HepG2 (cell line): ENCODE measurements at regions not wholly inside any gene's neighbourhood (a gene's known extent, or its start where the extent isn't known, plus 50 kb on each side); places are given as distances from the start of the nearest gene placed in this dataset.

Experiments used
- ATAC-seq: fragments of 200-7000 bp; cut with Tn5 transposase; 3 replicates; pipeline ENCODE4 v1.9.1; 2020; ENCODE audit warnings: mild to moderate bottlenecking, moderate library complexity
- BruUV-seq: library from RNA; stranded (reverse); fragments of 400-500 nt; replicated peaks from 2 replicates; lab custom pipeline; 2021; lab: Mats Ljungman, UMichigan
- CTCF ChIA-PET: fragments of 300-600 bp; formaldehyde crosslinking; extraction: SDS; loops from one replicate; lab custom pipeline; 2021; ENCODE audit warnings: low total read pairs, inconsistent platforms, low intra/inter-chr PET ratio; lab: Yijun Ruan, JAX
- POLR2A ChIA-PET: fragments of 350-600 bp; sonication (Branson Sonifier 250); formaldehyde crosslinking; loops from one replicate; lab custom pipeline; 2020; ENCODE audit warnings: antibody characterized with exemption, inconsistent platforms; lab: Yijun Ruan, JAX
- DNase-seq: peaks from one replicate; pipeline ENCODE4 v3.0.0-alpha.2; 2015; ENCODE audit warnings: low spot score
- FAIRE-seq: peaks from 3 replicates; lab custom pipeline; 2011; peaks lifted over from hg19 to GRCh38; lab: Jason Lieb, UNC
- H2AFZ ChIP-seq: one replicate; pipeline ENCODE4 v1.6.1; 2011; ENCODE audit warnings: low read length, inconsistent platforms
- H3K27ac ChIP-seq: fragments of 300-600 bp; 3 replicates; pipeline ENCODE4 v1.8.0; 2011; ENCODE audit warnings: mixed run types, mild to moderate bottlenecking, mixed read lengths, low read length, inconsistent platforms; ENCODE audit not compliant: insufficient read depth; ENCODE audit errors: extremely low read length
- H3K27me3 ChIP-seq, 2 experiments: fragments of 200-600 bp in 1 of 2; 2 replicates in 1 of 2; 3 replicates in 1 of 2; pipeline versions ENCODE4 v1.6.0 to v1.8.0; 2011; ENCODE audit warnings: low read length in 2 of 2, mild to moderate bottlenecking in 2 of 2, moderate library complexity in 2 of 2, inconsistent platforms in 1 of 2; ENCODE audit not compliant: insufficient read depth in 2 of 2, control insufficient read depth in 1 of 2
- H3K36me3 ChIP-seq, 2 experiments: fragments of 200-600 bp in 1 of 2; replicated peaks in 1 of 2; 2 replicates in 1 of 2; 3 replicates in 1 of 2; pipeline versions ENCODE4 v1.5.1 to v1.8.0; 2011; ENCODE audit warnings: low read length in 2 of 2, inconsistent platforms in 1 of 2; ENCODE audit not compliant: insufficient read depth in 2 of 2, control insufficient read depth in 1 of 2
- H3K4me1 ChIP-seq: 2 replicates; pipeline ENCODE4 v1.5.1; 2012; ENCODE audit warnings: low read length, inconsistent platforms; ENCODE audit not compliant: insufficient read depth
- H3K4me2 ChIP-seq: 2 replicates; pipeline ENCODE4 v1.6.0; 2011; ENCODE audit warnings: low read depth, low read length, inconsistent platforms
- H3K4me3 ChIP-seq, 3 experiments: fragments of 200-600 bp in 1 of 3; sonication (generic), shearing (Covaris generic) in 1 of 3; replicated peaks in 1 of 3; 2 replicates each; pipeline ENCODE4 v1.5.1; 2011 to 2016; ENCODE audit warnings: low read length in 3 of 3, inconsistent platforms in 2 of 3, low read depth in 2 of 3, mild to moderate bottlenecking in 2 of 3, control low read depth in 1 of 3, mixed read lengths in 1 of 3; ENCODE audit not compliant: insufficient read depth in 1 of 3
- H3K79me2 ChIP-seq: one replicate; pipeline ENCODE4 v1.6.1; 2011; ENCODE audit warnings: low read length, inconsistent platforms; ENCODE audit not compliant: insufficient read depth
- H3K9ac ChIP-seq: 2 replicates; pipeline ENCODE4 v1.6.0; 2011; ENCODE audit warnings: mild to moderate bottlenecking, low read depth, low read length, inconsistent platforms; ENCODE audit not compliant: insufficient read depth
- H3K9me3 ChIP-seq: 2 replicates; pipeline ENCODE4 v1.5.1; 2012; ENCODE audit warnings: mild to moderate bottlenecking, low read length
- H4K20me1 ChIP-seq: 2 replicates; pipeline ENCODE4 v1.6.0; 2011; ENCODE audit warnings: inconsistent platforms, mild to moderate bottlenecking, low read length, moderate library complexity; ENCODE audit not compliant: insufficient read depth
- ELF4 ChIP-seq: sonication (generic); formaldehyde crosslinking; IDR thresholded peaks from 2 replicates; pipeline ENCODE4 v1.5.0; 2020; ENCODE audit warnings: missing genetic modification reagents, mild to moderate bottlenecking, moderate library complexity, borderline replicate concordance
- FOXP1 ChIP-seq, 2 experiments: fragments of 450-650 bp in 1 of 2; IDR thresholded peaks; 2 replicates each; pipeline ENCODE4 v1.6.1; 2017 to 2018; ENCODE audit warnings: antibody characterized with exemption in 1 of 2
- GFI1 ChIP-seq: sonication (generic); formaldehyde crosslinking; IDR thresholded peaks from 2 replicates; pipeline ENCODE4 v1.5.0; 2020; ENCODE audit warnings: missing genetic modification reagents, mild to moderate bottlenecking, borderline replicate concordance
- HNF4A ChIP-seq: sonication (generic); formaldehyde crosslinking; IDR thresholded peaks from 2 replicates; pipeline ENCODE4 v1.4.0; 2020; ENCODE audit warnings: missing genetic modification reagents
- NFATC3 ChIP-seq: sonication (generic); formaldehyde crosslinking; IDR thresholded peaks from 2 replicates; pipeline ENCODE4 v1.5.1; 2020; ENCODE audit warnings: mild to moderate bottlenecking, missing genetic modification reagents
- PAWR ChIP-seq: sonication (generic); formaldehyde crosslinking; IDR thresholded peaks from 2 replicates; pipeline ENCODE4 v1.4.0; 2020; ENCODE audit warnings: missing genetic modification reagents, mild to moderate bottlenecking, borderline replicate concordance
- POLR2A ChIP-seq, 2 experiments: IDR thresholded peaks; 2 replicates each; pipeline ENCODE4 v1.6.1; 2011; ENCODE audit warnings: low read depth in 2 of 2, low read length in 2 of 2, mild to moderate bottlenecking in 1 of 2, moderate library complexity in 1 of 2; ENCODE audit not compliant: insufficient read depth in 1 of 2
- ZNF329 ChIP-seq: sonication (generic); formaldehyde crosslinking; IDR thresholded peaks from 2 replicates; pipeline ENCODE4 v1.9.0; 2021; ENCODE audit warnings: low read depth, mild to moderate bottlenecking, missing genetic modification reagents
- WGBS: methylation state at CpG from one replicate; pipeline ENCODE4 v1.1.6; 2017; ENCODE audit warnings: low lambda C conversion rate; 5-methylcytosine and 5-hydroxymethylcytosine counted together
- in situ Hi-C: cut with HindIII; loops from 2 replicates; pipeline ENCODE4 v1.10.0; 2017; ENCODE audit warnings: low pct_unique_long_range_greater_than_20kb; ENCODE audit not compliant: extremely low pct_ligation_motif_present
- intact Hi-C: fragments of 100-400 bp; cut with micrococcal nuclease; formaldehyde crosslinking; loops from one replicate; pipeline ENCODE4 v1.10.0; 2022; ENCODE audit not compliant: unreplicated experiment
- TF ChIP-seq, protein P1 (sequence below): sonication (generic); formaldehyde crosslinking; IDR thresholded peaks from 2 replicates; pipeline ENCODE4 v1.4.0; 2020; ENCODE audit warnings: missing genetic modification reagents
- TF ChIP-seq, protein P2 (sequence below): IDR thresholded peaks from 2 replicates; pipeline ENCODE4 v1.6.1; 2012; ENCODE audit warnings: low read depth, low read length, improper control_type of control experiment
- TF ChIP-seq, protein P3 (sequence below): sonication (generic); formaldehyde crosslinking; IDR thresholded peaks from 2 replicates; pipeline ENCODE4 v1.9.0; 2021; ENCODE audit warnings: missing genetic modification reagents, mild to moderate bottlenecking, borderline replicate concordance
- TF ChIP-seq, protein P4 (sequence below): sonication (generic); formaldehyde crosslinking; IDR thresholded peaks from 2 replicates; pipeline ENCODE4 v1.5.1; 2020; ENCODE audit warnings: missing genetic modification reagents, mild to moderate bottlenecking, borderline replicate concordance
- TF ChIP-seq, protein P5 (sequence below): sonication (generic); formaldehyde crosslinking; IDR thresholded peaks from 2 replicates; pipeline ENCODE4 v1.4.0; 2020; ENCODE audit warnings: mild to moderate bottlenecking, missing genetic modification reagents

DNA sequence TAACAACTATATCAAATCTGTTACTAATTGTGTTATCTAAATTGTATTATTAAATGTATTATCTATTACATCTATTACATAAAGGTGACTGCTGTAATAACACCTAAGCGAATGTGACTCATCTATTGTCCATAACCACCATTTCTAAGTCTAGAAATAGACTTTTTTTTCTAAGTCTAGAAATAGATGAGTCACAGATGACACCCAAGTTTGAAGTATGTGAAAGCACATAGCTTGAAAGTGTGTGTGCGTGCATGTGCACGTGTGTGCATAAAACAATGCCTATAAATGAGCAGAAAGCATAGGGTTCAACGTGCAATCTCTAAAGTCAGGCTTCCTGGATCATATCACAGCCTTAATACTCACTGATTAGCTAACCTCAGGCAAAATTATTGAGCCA, 451.3 kb upstream of the USP15 start:
- no peak overlapping the region for H2AFZ ChIP-seq
- no peak overlapping the region for H3K27ac ChIP-seq
- ChIA-PET POLR2A (no interaction called here), CTCF (no interaction called here)
- FAIRE-seq (no peak), ATAC-seq (no peak), DNase-seq (no peak)
- H3K36me3 ChIP-seq: no peaks in the 10 kb centered on the region
- TF ChIP-seq, protein P1, sequence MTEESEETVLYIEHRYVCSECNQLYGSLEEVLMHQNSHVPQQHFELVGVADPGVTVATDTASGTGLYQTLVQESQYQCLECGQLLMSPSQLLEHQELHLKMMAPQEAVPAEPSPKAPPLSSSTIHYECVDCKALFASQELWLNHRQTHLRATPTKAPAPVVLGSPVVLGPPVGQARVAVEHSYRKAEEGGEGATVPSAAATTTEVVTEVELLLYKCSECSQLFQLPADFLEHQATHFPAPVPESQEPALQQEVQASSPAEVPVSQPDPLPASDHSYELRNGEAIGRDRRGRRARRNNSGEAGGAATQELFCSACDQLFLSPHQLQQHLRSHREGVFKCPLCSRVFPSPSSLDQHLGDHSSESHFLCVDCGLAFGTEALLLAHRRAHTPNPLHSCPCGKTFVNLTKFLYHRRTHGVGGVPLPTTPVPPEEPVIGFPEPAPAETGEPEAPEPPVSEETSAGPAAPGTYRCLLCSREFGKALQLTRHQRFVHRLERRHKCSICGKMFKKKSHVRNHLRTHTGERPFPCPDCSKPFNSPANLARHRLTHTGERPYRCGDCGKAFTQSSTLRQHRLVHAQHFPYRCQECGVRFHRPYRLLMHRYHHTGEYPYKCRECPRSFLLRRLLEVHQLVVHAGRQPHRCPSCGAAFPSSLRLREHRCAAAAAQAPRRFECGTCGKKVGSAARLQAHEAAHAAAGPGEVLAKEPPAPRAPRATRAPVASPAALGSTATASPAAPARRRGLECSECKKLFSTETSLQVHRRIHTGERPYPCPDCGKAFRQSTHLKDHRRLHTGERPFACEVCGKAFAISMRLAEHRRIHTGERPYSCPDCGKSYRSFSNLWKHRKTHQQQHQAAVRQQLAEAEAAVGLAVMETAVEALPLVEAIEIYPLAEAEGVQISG (CRISPR knock-in tag): no peak
- TF ChIP-seq PAWR (CRISPR knock-in tag): no peak
- TF ChIP-seq POLR2A (IDR thresholded peaks at IDR 0.05; ENCODE audit: insufficient read depth in 1 of 2, low read depth in 2 of 2, low read length in 2 of 2): no peak
- TF ChIP-seq ZNF329 (CRISPR knock-in tag): no peak
- TF ChIP-seq, protein P2, sequence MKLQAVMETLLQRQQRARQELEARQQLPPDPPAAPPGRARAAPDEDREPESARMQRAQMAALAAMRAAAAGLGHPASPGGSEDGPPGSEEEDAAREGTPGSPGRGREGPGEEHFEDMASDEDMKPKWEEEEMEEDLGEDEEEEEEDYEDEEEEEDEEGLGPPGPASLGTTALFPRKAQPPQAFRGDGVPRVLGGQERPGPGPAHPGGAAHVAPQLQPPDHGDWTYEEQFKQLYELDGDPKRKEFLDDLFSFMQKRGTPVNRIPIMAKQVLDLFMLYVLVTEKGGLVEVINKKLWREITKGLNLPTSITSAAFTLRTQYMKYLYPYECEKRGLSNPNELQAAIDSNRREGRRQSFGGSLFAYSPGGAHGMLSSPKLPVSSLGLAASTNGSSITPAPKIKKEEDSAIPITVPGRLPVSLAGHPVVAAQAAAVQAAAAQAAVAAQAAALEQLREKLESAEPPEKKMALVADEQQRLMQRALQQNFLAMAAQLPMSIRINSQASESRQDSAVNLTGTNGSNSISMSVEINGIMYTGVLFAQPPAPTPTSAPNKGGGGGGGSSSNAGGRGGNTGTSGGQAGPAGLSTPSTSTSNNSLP: no peak
- TF ChIP-seq FOXP1 (IDR thresholded peaks at IDR 0.05): no peak
- TF ChIP-seq FOXP1 (CRISPR knock-in tag; IDR thresholded peaks at IDR 0.05): no peak
- TF ChIP-seq, protein P3, sequence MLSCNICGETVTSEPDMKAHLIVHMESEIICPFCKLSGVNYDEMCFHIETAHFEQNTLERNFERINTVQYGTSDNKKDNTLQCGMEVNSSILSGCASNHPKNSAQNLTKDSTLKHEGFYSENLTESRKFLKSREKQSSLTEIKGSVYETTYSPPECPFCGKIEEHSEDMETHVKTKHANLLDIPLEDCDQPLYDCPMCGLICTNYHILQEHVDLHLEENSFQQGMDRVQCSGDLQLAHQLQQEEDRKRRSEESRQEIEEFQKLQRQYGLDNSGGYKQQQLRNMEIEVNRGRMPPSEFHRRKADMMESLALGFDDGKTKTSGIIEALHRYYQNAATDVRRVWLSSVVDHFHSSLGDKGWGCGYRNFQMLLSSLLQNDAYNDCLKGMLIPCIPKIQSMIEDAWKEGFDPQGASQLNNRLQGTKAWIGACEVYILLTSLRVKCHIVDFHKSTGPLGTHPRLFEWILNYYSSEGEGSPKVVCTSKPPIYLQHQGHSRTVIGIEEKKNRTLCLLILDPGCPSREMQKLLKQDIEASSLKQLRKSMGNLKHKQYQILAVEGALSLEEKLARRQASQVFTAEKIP (CRISPR knock-in tag): no peak
- no peak for TF ChIP-seq GFI1 (CRISPR knock-in tag)
- TF ChIP-seq, protein P4, sequence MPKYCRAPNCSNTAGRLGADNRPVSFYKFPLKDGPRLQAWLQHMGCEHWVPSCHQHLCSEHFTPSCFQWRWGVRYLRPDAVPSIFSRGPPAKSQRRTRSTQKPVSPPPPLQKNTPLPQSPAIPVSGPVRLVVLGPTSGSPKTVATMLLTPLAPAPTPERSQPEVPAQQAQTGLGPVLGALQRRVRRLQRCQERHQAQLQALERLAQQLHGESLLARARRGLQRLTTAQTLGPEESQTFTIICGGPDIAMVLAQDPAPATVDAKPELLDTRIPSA (CRISPR knock-in tag): no peak
- no peak for TF ChIP-seq HNF4A (CRISPR knock-in tag)
- TF ChIP-seq ELF4 (CRISPR knock-in tag): no peak
- TF ChIP-seq NFATC3: no peak
- TF ChIP-seq, protein P5, sequence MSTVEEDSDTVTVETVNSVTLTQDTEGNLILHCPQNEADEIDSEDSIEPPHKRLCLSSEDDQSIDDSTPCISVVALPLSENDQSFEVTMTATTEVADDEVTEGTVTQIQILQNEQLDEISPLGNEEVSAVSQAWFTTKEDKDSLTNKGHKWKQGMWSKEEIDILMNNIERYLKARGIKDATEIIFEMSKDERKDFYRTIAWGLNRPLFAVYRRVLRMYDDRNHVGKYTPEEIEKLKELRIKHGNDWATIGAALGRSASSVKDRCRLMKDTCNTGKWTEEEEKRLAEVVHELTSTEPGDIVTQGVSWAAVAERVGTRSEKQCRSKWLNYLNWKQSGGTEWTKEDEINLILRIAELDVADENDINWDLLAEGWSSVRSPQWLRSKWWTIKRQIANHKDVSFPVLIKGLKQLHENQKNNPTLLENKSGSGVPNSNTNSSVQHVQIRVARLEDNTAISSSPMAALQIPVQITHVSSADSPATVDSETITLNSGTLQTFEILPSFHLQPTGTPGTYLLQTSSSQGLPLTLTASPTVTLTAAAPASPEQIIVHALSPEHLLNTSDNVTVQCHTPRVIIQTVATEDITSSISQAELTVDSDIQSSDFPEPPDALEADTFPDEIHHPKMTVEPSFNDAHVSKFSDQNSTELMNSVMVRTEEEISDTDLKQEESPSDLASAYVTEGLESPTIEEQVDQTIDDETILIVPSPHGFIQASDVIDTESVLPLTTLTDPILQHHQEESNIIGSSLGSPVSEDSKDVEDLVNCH (CRISPR knock-in tag): no peak
- 1% methylated on average over 4 of the region's 4 CpGs for WGBS
- H3K4me2 ChIP-seq: no peak overlapping the region
- BruUV-seq: no TSS peak
- no peak overlapping the region for H3K4me3 ChIP-seq
- H3K9ac ChIP-seq: no peak overlapping the region
- intact Hi-C loops (no loop called here), in situ Hi-C loops (no loop called here)
- H3K79me2 ChIP-seq: no peaks in the 10 kb centered on the region
- no peaks in the 10 kb centered on the region for H3K4me1 ChIP-seq
- no peaks in the 10 kb centered on the region for H3K27me3 ChIP-seq
- no peaks in the 10 kb centered on the region for H4K20me1 ChIP-seq
- peaks cover 14% of the 10 kb centered on the region for H3K9me3 ChIP-seq
